ENCODE measurements at regions not wholly inside any gene's neighbourhood (a gene's known extent, or its start where the extent isn't known, plus 50 kb on each side); places are given as distances from the start of the nearest gene placed in this dataset.

DNA sequence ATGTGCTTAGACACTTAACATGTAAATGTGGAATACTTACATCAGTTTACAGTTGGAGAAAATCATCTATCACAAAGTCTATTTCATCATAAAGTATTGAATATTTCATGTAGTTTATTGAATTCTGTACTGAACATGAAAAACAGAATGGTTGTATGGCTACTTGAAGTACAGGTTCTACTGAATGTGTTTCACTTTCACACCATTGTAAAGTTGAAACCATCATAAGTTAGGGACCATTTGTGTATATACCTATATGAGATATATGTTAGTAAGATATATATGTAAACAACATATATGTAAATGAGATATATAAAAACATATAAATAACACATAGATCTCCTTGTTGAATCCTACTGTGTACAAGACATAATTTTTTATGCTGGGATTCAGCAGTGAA, 63.0 kb upstream of the TAF11L2 start:
- Histone ChIP-seq H3K79me2 (ENCODE audit: insufficient read depth, low read depth, low read length) (no peaks in the 10 kb centered on the region), H3K4me3 (ENCODE audit: low read depth, low read length, poor library complexity, severe bottlenecking) (no peak overlapping the region), H3K9me2 (ENCODE audit: insufficient read depth, low read length) (no peaks in the 10 kb centered on the region), H3K27ac (ENCODE audit: low read depth, low read length, poor library complexity, severe bottlenecking) (no peak overlapping the region), H3K4me1 (ENCODE audit: insufficient read depth, low read length, poor library complexity, severe bottlenecking) (peaks cover 34% of the 10 kb centered on the region), H3K36me3 (ENCODE audit: insufficient read depth, low read length) (no peaks in the 10 kb centered on the region), H4K20me1 (ENCODE audit: insufficient read depth, low read length) (no peaks in the 10 kb centered on the region), H3K4me2 (ENCODE audit: low read length) (no peak overlapping the region), H3K9me3 (ENCODE audit: low read length) (peaks cover 7% of the 10 kb centered on the region; the same call in 1 of the 2 replicates), H2AFZ (ENCODE audit: low read length) (no peak overlapping the region)
- BruUV-seq (replicated peaks) = no TSS peak
- TF ChIP-seq, protein P1, sequence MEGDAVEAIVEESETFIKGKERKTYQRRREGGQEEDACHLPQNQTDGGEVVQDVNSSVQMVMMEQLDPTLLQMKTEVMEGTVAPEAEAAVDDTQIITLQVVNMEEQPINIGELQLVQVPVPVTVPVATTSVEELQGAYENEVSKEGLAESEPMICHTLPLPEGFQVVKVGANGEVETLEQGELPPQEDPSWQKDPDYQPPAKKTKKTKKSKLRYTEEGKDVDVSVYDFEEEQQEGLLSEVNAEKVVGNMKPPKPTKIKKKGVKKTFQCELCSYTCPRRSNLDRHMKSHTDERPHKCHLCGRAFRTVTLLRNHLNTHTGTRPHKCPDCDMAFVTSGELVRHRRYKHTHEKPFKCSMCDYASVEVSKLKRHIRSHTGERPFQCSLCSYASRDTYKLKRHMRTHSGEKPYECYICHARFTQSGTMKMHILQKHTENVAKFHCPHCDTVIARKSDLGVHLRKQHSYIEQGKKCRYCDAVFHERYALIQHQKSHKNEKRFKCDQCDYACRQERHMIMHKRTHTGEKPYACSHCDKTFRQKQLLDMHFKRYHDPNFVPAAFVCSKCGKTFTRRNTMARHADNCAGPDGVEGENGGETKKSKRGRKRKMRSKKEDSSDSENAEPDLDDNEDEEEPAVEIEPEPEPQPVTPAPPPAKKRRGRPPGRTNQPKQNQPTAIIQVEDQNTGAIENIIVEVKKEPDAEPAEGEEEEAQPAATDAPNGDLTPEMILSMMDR (conservative IDR thresholded peaks at IDR 0.05; ENCODE audit: low read length) = no peak
- TF ChIP-seq EZH2phosphoT487 (IDR thresholded peaks at IDR 0.05; ENCODE audit: borderline replicate concordance, low read depth, low read length) = no peak
- ChIA-PET POLR2A (interaction anchor here (1.3 kb wide), 1 partner anchor 79 kb away, joined by 6 read pairs; no protein-coding TSS in a partner anchor), CTCF (ENCODE audit: unreplicated experiment) (no interaction called here)
- intact Hi-C loops (cut with micrococcal nuclease; ENCODE audit: unreplicated experiment) = loop anchor here (10.0 kb wide), 1 partner anchor 220 kb away; the partner anchor contains the start of gene BASP1
- DNase-seq (ENCODE audit: low spot score) = no peak

DNA sequence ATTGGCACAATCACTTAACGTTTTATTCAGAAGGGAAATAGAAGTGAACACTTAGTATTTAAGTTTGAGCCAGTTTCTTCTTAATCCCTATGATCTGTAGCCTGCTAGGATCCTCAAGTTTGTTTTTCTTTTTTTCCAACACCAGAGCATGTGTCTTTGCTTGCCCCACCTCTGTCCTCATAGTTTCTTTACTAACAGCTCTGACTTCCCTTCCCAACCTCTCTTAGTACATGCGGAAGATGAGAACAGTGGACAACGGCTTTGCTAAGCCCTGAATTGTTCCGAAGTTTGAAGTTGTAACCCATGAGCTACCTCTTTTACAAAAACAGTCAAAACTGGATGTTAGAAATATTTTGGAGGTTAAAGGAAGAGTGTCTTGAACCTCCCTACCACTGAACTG, 61.7 kb upstream of the TAF11L2 start:
- Histone ChIP-seq H2AFZ (ENCODE audit: low read length) (peak overlapping the region; percentile 99), H3K4me1 (ENCODE audit: insufficient read depth, low read length, poor library complexity, severe bottlenecking) (peaks cover 30% of the 10 kb centered on the region), H3K27ac (ENCODE audit: low read depth, low read length, poor library complexity, severe bottlenecking) (no peak overlapping the region), H3K79me2 (ENCODE audit: insufficient read depth, low read depth, low read length) (no peaks in the 10 kb centered on the region), H3K9me2 (ENCODE audit: insufficient read depth, low read length) (no peaks in the 10 kb centered on the region), H3K9me3 (ENCODE audit: low read length) (peaks cover 13% of the 10 kb centered on the region; the same call in 1 of the 2 replicates), H3K36me3 (ENCODE audit: insufficient read depth, low read length) (no peaks in the 10 kb centered on the region), H3K4me2 (ENCODE audit: low read length) (peak overlapping the region; percentile 61), H4K20me1 (ENCODE audit: insufficient read depth, low read length) (no peaks in the 10 kb centered on the region), H3K4me3 (ENCODE audit: low read depth, low read length, poor library complexity, severe bottlenecking) (peak overlapping the region; percentile 42)
- TF ChIP-seq, protein P1 (conservative IDR thresholded peaks at IDR 0.05; ENCODE audit: low read length) = no peak
- no peak for TF ChIP-seq EZH2phosphoT487 (IDR thresholded peaks at IDR 0.05; ENCODE audit: borderline replicate concordance, low read depth, low read length)
- BruUV-seq (replicated peaks) = no TSS peak
- ChIA-PET CTCF (ENCODE audit: unreplicated experiment) (no interaction called here), POLR2A (interaction anchor here (0.6 to 0.7 kb wide), 2 partner anchors 9 to 21 kb away, joined by 4 read pairs; no protein-coding TSS in a partner anchor)
- DNase-seq (ENCODE audit: low spot score) = no peak
- intact Hi-C loops (cut with micrococcal nuclease; ENCODE audit: unreplicated experiment) = loop anchor here (2.0 to 10.0 kb wide), 2 partner anchors 118 to 222 kb away; partner anchors contain the start of gene BASP1

DNA sequence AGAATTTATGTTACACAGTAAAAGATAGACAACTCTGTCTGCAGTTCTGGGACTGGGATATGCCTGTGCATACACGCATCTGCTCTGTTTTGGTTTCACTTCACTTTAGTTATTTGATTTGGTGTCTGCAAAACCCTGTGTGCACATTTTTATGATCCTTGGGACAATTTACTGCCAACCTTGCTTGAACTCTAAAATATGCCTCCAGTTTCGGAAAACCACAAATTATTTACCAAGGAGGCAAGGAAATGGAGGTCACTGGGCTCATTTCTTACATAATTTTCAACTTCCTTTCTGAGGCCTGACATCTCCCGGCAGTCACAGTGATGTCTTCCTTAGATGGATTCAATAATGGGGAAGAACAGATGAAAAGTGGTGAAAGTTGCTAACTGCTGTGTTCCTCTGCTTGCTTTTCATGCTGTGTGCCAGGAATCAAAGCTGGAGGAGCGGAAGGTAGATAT, 61.2 kb upstream of the TAF11L2 start:
- Histone ChIP-seq H3K9me2 (ENCODE audit: insufficient read depth, low read length) (no peaks in the 10 kb centered on the region), H4K20me1 (ENCODE audit: insufficient read depth, low read length) (no peaks in the 10 kb centered on the region), H2AFZ (ENCODE audit: low read length) (peak overlapping the region; percentile 99), H3K4me3 (ENCODE audit: low read depth, low read length, poor library complexity, severe bottlenecking) (peak overlapping the region; percentile 42), H3K36me3 (ENCODE audit: insufficient read depth, low read length) (no peaks in the 10 kb centered on the region), H3K9me3 (ENCODE audit: low read length) (peaks cover 13% of the 10 kb centered on the region; the same call in 1 of the 2 replicates), H3K79me2 (ENCODE audit: insufficient read depth, low read depth, low read length) (no peaks in the 10 kb centered on the region), H3K27ac (ENCODE audit: low read depth, low read length, poor library complexity, severe bottlenecking) (no peak overlapping the region), H3K4me1 (ENCODE audit: insufficient read depth, low read length, poor library complexity, severe bottlenecking) (peaks cover 25% of the 10 kb centered on the region), H3K4me2 (ENCODE audit: low read length) (peak overlapping the region; percentile 61)
- no TSS peak for BruUV-seq (replicated peaks)
- intact Hi-C loops (cut with micrococcal nuclease; ENCODE audit: unreplicated experiment) = loop anchor here (2.0 to 10.0 kb wide), 2 partner anchors 118 to 222 kb away; partner anchors contain the start of gene BASP1
- peak; percentile 44 for DNase-seq (ENCODE audit: low spot score)
- ChIA-PET POLR2A (interaction anchor here (0.7 to 1.2 kb wide), 2 partner anchors 10 to 185 kb away, joined by 3 to 5 read pairs; no protein-coding TSS in a partner anchor), CTCF (ENCODE audit: unreplicated experiment) (no interaction called here)
- TF ChIP-seq, protein P1 (conservative IDR thresholded peaks at IDR 0.05; ENCODE audit: low read length) = no peak
- TF ChIP-seq EZH2phosphoT487 (IDR thresholded peaks at IDR 0.05; ENCODE audit: borderline replicate concordance, low read depth, low read length) = no peak
